Cardiac muscle cell (in vitro differentiated cells and primary cell): ENCODE measurements at regions not wholly inside any gene's neighbourhood (a gene's known extent, or its start where the extent isn't known, plus 50 kb on each side); places are given as distances from the start of the nearest gene placed in this dataset.

ENCODE experiments used
- DNase-seq, 2 donors: peaks; one replicate each; pipeline versions ENCODE4 v3.0.0 to v3.0.0-alpha.2; 2010 to 2017; ENCODE audit warnings: low read depth in 1 of 2, low spot score in 1 of 2
- H3K27ac ChIP-seq: fragments of 200-600 bp; sonication (generic); 2 replicates; pipeline ENCODE4 v1.5.1; 2016
- H3K27me3 ChIP-seq: fragments of 200-600 bp; sonication (generic); 2 replicates; pipeline ENCODE4 v1.6.0; 2016; ENCODE audit warnings: control low read depth
- H3K36me3 ChIP-seq: fragments of 200-600 bp; sonication (generic); 2 replicates; pipeline ENCODE4 v1.5.1; 2016; ENCODE audit warnings: control low read depth
- H3K4me1 ChIP-seq: fragments of 200-600 bp; sonication (generic); 2 replicates; pipeline ENCODE4 v1.8.1; 2017; ENCODE audit warnings: low read depth, mild to moderate bottlenecking, mixed run types
- H3K4me3 ChIP-seq: fragments of 200-600 bp; sonication (generic); 2 replicates; pipeline ENCODE4 v1.5.1; 2016; ENCODE audit warnings: mild to moderate bottlenecking
- H3K9me3 ChIP-seq: fragments of 200-600 bp; sonication (generic); 2 replicates; pipeline ENCODE4 v1.5.1; 2017; ENCODE audit warnings: low read depth, mild to moderate bottlenecking, control low read depth
- CTCF ChIP-seq: IDR thresholded peaks from 2 replicates; pipeline ENCODE4 v1.5.1; 2012; ENCODE audit warnings: low read depth, mild to moderate bottlenecking, low read length

- H3K4me3 ChIP-seq = no peak overlapping the region
- H3K9me3 ChIP-seq = no peaks in the 10 kb centered on the region
- H3K27me3 ChIP-seq = no peaks in the 10 kb centered on the region
- H3K4me1 ChIP-seq = no peaks in the 10 kb centered on the region
- no peak overlapping the region for H3K27ac ChIP-seq
- DNase-seq = no peak
- TF ChIP-seq CTCF = no peak
- no peaks in the 10 kb centered on the region for H3K36me3 ChIP-seq
These were observed 968.4 kb downstream of the ZPLD1 start for GRCh38 chr3:103403191-103403590.

GRCh38 chr3:103406320-103406850 is 971.6 kb downstream of the ZPLD1 start:
- H3K27ac ChIP-seq = no peak overlapping the region
- DNase-seq = no peak
- no peaks in the 10 kb centered on the region for H3K9me3 ChIP-seq
- H3K4me3 ChIP-seq = no peak overlapping the region
- no peak for TF ChIP-seq CTCF
- H3K4me1 ChIP-seq = no peaks in the 10 kb centered on the region
- H3K36me3 ChIP-seq = no peaks in the 10 kb centered on the region
- H3K27me3 ChIP-seq = no peaks in the 10 kb centered on the region

- H3K4me1 ChIP-seq = no peaks in the 10 kb centered on the region
- no peak for TF ChIP-seq CTCF
- no peaks in the 10 kb centered on the region for H3K27me3 ChIP-seq
- H3K4me3 ChIP-seq = no peak overlapping the region
- no peak for DNase-seq
- no peaks in the 10 kb centered on the region for H3K36me3 ChIP-seq
- no peaks in the 10 kb centered on the region for H3K9me3 ChIP-seq
- no peak overlapping the region for H3K27ac ChIP-seq
These were observed 975.4 kb downstream of the ZPLD1 start for GRCh38 chr3:103410231-103410630.

- no peak overlapping the region for H3K4me3 ChIP-seq
- no peaks in the 10 kb centered on the region for H3K9me3 ChIP-seq
- no peak for DNase-seq
- H3K27me3 ChIP-seq = no peaks in the 10 kb centered on the region
- no peaks in the 10 kb centered on the region for H3K36me3 ChIP-seq
- no peak overlapping the region for H3K27ac ChIP-seq
- no peak for TF ChIP-seq CTCF
- no peaks in the 10 kb centered on the region for H3K4me1 ChIP-seq
These were observed 986.6 kb downstream of the ZPLD1 start for GRCh38 chr3:103421460-103421859.

GRCh38 chr3:103437883-103438282 is 1003.1 kb downstream of the ZPLD1 start:
- no peaks in the 10 kb centered on the region for H3K27me3 ChIP-seq
- no peaks in the 10 kb centered on the region for H3K4me1 ChIP-seq
- no peak overlapping the region for H3K4me3 ChIP-seq
- H3K9me3 ChIP-seq = no peaks in the 10 kb centered on the region
- no peak for DNase-seq
- H3K27ac ChIP-seq = no peak overlapping the region
- no peaks in the 10 kb centered on the region for H3K36me3 ChIP-seq
- no peak for TF ChIP-seq CTCF

- Histone ChIP-seq H3K27me3 (no peaks in the 10 kb centered on the region), H3K27ac (no peak overlapping the region), H3K36me3 (no peaks in the 10 kb centered on the region), H3K9me3 (no peaks in the 10 kb centered on the region), H3K4me1 (no peaks in the 10 kb centered on the region), H3K4me3 (no peak overlapping the region)
- no peak for TF ChIP-seq CTCF
- peak in 1 of 2 donors; percentile 2 for DNase-seq
These were observed 1005.9 kb downstream of the ZPLD1 start for GRCh38 chr3:103440539-103441203.
